ENCODE measurements at regions not wholly inside any gene's neighbourhood (a gene's known extent, or its start where the extent isn't known, plus 50 kb on each side); places are given as distances from the start of the nearest gene placed in this dataset.

GRCh38 chr6:144347448-144347759 is 62.3 kb downstream of the UTRN start:
- TF ChIP-seq EZH2 (IDR thresholded peaks at IDR 0.05; ENCODE audit: borderline replicate concordance, low read length) (no peak), CTCF (IDR thresholded peaks at IDR 0.05; ENCODE audit: low read length) (no peak)

Measured in OCI-LY1 (cell line).